ENCODE measurements at regions not wholly inside any gene's neighbourhood (a gene's known extent, or its start where the extent isn't known, plus 50 kb on each side); places are given as distances from the start of the nearest gene placed in this dataset.

DNA sequence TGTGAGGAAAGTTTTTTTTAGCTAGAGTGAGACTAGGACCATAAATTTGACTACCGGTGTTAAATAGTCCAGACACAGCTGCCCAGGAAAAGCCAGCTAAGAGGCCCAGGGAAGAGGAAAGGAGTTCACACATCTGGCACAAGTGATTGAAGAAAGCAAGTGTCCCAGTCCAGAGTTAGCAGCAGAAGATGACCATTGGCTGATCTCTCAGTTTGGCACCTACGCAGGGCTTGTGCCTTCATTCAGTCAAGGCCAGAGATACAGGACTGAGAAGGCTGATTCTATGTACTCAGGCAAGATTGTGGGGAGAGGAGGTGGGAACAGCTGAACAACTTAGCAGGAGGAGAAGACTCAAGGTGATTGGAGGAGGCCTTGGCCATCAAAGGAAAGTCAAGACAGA lies 575.0 kb upstream of the KLF12 start:
- ATAC-seq = no peak
- no peaks in the 10 kb centered on the region for H3K4me1 ChIP-seq (ENCODE audit: insufficient read depth)
- Mint-ChIP-seq H3K4me1 (peaks cover 2% of the 10 kb centered on the region; the same call in 2 of the 3 replicates), H3K27me3 (ENCODE audit: insufficient read depth, low read depth, poor library complexity) (peaks cover 1% of the 10 kb centered on the region), H3K36me3 (ENCODE audit: low read depth) (no peaks in the 10 kb centered on the region), H3K4me3 (no peak overlapping the region), H3K27ac (no peak overlapping the region), H3K9me3 (no peaks in the 10 kb centered on the region)
- no peak overlapping the region for H3K4me3 ChIP-seq
- H3K36me3 ChIP-seq (ENCODE audit: insufficient read depth) = no peaks in the 10 kb centered on the region
- TF ChIP-seq, protein P1, sequence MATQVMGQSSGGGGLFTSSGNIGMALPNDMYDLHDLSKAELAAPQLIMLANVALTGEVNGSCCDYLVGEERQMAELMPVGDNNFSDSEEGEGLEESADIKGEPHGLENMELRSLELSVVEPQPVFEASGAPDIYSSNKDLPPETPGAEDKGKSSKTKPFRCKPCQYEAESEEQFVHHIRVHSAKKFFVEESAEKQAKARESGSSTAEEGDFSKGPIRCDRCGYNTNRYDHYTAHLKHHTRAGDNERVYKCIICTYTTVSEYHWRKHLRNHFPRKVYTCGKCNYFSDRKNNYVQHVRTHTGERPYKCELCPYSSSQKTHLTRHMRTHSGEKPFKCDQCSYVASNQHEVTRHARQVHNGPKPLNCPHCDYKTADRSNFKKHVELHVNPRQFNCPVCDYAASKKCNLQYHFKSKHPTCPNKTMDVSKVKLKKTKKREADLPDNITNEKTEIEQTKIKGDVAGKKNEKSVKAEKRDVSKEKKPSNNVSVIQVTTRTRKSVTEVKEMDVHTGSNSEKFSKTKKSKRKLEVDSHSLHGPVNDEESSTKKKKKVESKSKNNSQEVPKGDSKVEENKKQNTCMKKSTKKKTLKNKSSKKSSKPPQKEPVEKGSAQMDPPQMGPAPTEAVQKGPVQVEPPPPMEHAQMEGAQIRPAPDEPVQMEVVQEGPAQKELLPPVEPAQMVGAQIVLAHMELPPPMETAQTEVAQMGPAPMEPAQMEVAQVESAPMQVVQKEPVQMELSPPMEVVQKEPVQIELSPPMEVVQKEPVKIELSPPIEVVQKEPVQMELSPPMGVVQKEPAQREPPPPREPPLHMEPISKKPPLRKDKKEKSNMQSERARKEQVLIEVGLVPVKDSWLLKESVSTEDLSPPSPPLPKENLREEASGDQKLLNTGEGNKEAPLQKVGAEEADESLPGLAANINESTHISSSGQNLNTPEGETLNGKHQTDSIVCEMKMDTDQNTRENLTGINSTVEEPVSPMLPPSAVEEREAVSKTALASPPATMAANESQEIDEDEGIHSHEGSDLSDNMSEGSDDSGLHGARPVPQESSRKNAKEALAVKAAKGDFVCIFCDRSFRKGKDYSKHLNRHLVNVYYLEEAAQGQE (IDR thresholded peaks at IDR 0.05; ENCODE audit: unreplicated experiment) = no peak
- TF ChIP-seq ZNF462 (CRISPR knock-in tag; IDR thresholded peaks at IDR 0.05) (no peak), CTCF (conservative IDR thresholded peaks at IDR 0.05; ENCODE audit: low read depth in 2 of 2) (no peak), EZH2 (IDR thresholded peaks at IDR 0.05; ENCODE audit: low read depth, unreplicated experiment) (no peak), ZNF114 (CRISPR knock-in tag; IDR thresholded peaks at IDR 0.05) (no peak), NANOG (IDR thresholded peaks at IDR 0.05; ENCODE audit: borderline replicate concordance) (no peak), STAT1 (IDR thresholded peaks at IDR 0.05; ENCODE audit: unreplicated experiment) (no peak), EZH2phosphoT487 (IDR thresholded peaks at IDR 0.05; ENCODE audit: unreplicated experiment) (no peak), ZNF331 (CRISPR knock-in tag; IDR thresholded peaks at IDR 0.05; ENCODE audit: low read depth) (no peak)
- H2AFZ ChIP-seq = no peak overlapping the region
- DNase-seq (ENCODE audit: low spot score) = no peak
- H3K27me3 ChIP-seq (ENCODE audit: insufficient read depth) = no peaks in the 10 kb centered on the region
- H4K20me1 ChIP-seq (replicated peaks; ENCODE audit: insufficient read depth) = no peaks in the 10 kb centered on the region
- no peak overlapping the region for H3K27ac ChIP-seq (ENCODE audit: low read depth)
- no peak overlapping the region for H3K4me2 ChIP-seq
- H3F3A ChIP-seq (replicated peaks; ENCODE audit: low read depth) = no peaks in the 10 kb centered on the region
- peaks cover 17% of the 10 kb centered on the region for H3K9me2 ChIP-seq (ENCODE audit: insufficient read depth)
- no peaks in the 10 kb centered on the region for H3K79me2 ChIP-seq (replicated peaks; ENCODE audit: insufficient read depth)
